GM21619 (cell line): ENCODE measurements at regions not wholly inside any gene's neighbourhood (a gene's known extent, or its start where the extent isn't known, plus 50 kb on each side); places are given as distances from the start of the nearest gene placed in this dataset.
A peak's percentile ranks its signal among the peaks of the same experiment; 100 is the strongest.
"Not testable (repeated sequence)": the region's sequence is repeated elsewhere in the genome, so short reads cannot be mapped to it uniquely, and the experiment has no call there.

ENCODE experiments used
- ATAC-seq: cut with Tn5 transposase; IDR thresholded peaks from one replicate; pipeline ENCODE4 v1.9.1; 2021; ENCODE audit not compliant: unreplicated experiment

GRCh38 chr7:96826089-96826488, 116.4 kb upstream of the SEM1 start:
- no peak for ATAC-seq

- ATAC-seq = no peak
These were observed 118.1 kb upstream of the SEM1 start for GRCh38 chr7:96827701-96828100.

GRCh38 chr7:96829121-96829520, 119.5 kb upstream of the SEM1 start:
- ATAC-seq = not testable (repeated sequence)

GRCh38 chr7:96831446-96831845, 121.8 kb upstream of the SEM1 start:
- no peak for ATAC-seq

- ATAC-seq = no peak
These were observed 122.5 kb upstream of the SEM1 start for GRCh38 chr7:96832092-96832662.

- ATAC-seq = no peak
These were observed 124.2 kb upstream of the SEM1 start for GRCh38 chr7:96833676-96834453.

- ATAC-seq = no peak
These were observed 126.8 kb upstream of the SEM1 start for GRCh38 chr7:96836456-96836855.

GRCh38 chr7:96837593-96837992, 127.9 kb upstream of the SEM1 start:
- peak; percentile 99 for ATAC-seq

GRCh38 chr7:96838481-96838880, 128.8 kb upstream of the SEM1 start:
- no peak for ATAC-seq

GRCh38 chr7:96855139-96855538, 145.5 kb upstream of the SEM1 start:
- no peak for ATAC-seq

GRCh38 chr7:96855691-96856090, 146.0 kb upstream of the SEM1 start:
- ATAC-seq = no peak

- no peak for ATAC-seq
These were observed 135.8 kb upstream of the DLX6 start for GRCh38 chr7:96869538-96869937.

- ATAC-seq = no peak
These were observed 135.2 kb upstream of the DLX6 start for GRCh38 chr7:96870185-96870584.

- no peak for ATAC-seq
These were observed 134.4 kb upstream of the DLX6 start for GRCh38 chr7:96870934-96871333.

GRCh38 chr7:96887426-96887825, 117.9 kb upstream of the DLX6 start:
- no peak for ATAC-seq

- ATAC-seq = no peak
These were observed 106.2 kb upstream of the DLX6 start for GRCh38 chr7:96899108-96899507.

GRCh38 chr7:96901822-96902445, 103.4 kb upstream of the DLX6 start:
- no peak for ATAC-seq

GRCh38 chr7:96903906-96904305, 101.4 kb upstream of the DLX6 start:
- ATAC-seq = no peak

GRCh38 chr7:96910486-96910885, 94.9 kb upstream of the DLX6 start:
- no peak for ATAC-seq

GRCh38 chr7:96915029-96915428, 90.3 kb upstream of the DLX6 start:
- ATAC-seq = no peak

GRCh38 chr7:96920064-96920463, 85.3 kb upstream of the DLX6 start:
- ATAC-seq = no peak

- ATAC-seq = no peak
These were observed 84.6 kb upstream of the DLX6 start for GRCh38 chr7:96920713-96921112.
